ENCODE measurements at regions not wholly inside any gene's neighbourhood (a gene's known extent, or its start where the extent isn't known, plus 50 kb on each side); places are given as distances from the start of the nearest gene placed in this dataset.
"Not testable (repeated sequence)": the region's sequence is repeated elsewhere in the genome, so short reads cannot be mapped to it uniquely, and the experiment has no call there.

GRCh38 chr13:65497265-65497664, 1732.9 kb downstream of the PCDH9 start:
- no peak for DNase-seq (ENCODE audit: low read depth)

DNA sequence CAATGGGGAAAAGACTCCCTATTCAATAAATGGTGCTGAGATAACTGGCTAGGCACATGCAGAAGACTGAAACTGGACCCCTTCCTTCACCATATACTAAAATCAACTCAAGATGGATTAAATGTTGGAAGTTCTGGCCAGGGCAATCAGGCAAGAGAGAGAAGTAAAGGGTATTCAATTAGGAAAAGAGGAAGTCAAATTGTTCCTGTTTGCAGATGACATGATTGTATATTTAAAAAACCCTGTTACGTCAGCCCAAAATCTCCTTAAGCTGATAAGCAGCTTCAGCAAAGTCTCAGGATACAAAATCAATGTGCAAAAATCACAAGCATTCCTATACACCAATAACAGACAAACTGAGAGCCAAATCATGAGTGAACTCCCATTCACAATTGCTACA, 1739.4 kb downstream of the PCDH9 start:
- not testable (repeated sequence) for DNase-seq (ENCODE audit: low read depth)

- no peak for DNase-seq (ENCODE audit: low read depth)
Observed at GRCh38 chr13:65488606-65489005, 1741.5 kb downstream of the PCDH9 start.

- no peak for DNase-seq (ENCODE audit: low read depth)
Observed at GRCh38 chr13:65479692-65480091, 1750.4 kb downstream of the PCDH9 start.

GRCh38 chr13:65473196-65473595, 1756.9 kb downstream of the PCDH9 start:
- DNase-seq (ENCODE audit: low read depth): no peak

- DNase-seq (ENCODE audit: low read depth): no peak
Observed at GRCh38 chr13:65472336-65472735, 1757.8 kb downstream of the PCDH9 start.

- DNase-seq (ENCODE audit: low read depth): no peak
Observed at GRCh38 chr13:65470781-65471180, 1759.4 kb downstream of the PCDH9 start.

GRCh38 chr13:65468628-65469027, 1761.5 kb downstream of the PCDH9 start:
- no peak for DNase-seq (ENCODE audit: low read depth)

GRCh38 chr13:65461590-65461989, 1768.5 kb downstream of the PCDH9 start:
- DNase-seq (ENCODE audit: low read depth): peak; percentile 10

GRCh38 chr13:65460136-65460535, 1770.0 kb downstream of the PCDH9 start:
- DNase-seq (ENCODE audit: low read depth): no peak

DNA sequence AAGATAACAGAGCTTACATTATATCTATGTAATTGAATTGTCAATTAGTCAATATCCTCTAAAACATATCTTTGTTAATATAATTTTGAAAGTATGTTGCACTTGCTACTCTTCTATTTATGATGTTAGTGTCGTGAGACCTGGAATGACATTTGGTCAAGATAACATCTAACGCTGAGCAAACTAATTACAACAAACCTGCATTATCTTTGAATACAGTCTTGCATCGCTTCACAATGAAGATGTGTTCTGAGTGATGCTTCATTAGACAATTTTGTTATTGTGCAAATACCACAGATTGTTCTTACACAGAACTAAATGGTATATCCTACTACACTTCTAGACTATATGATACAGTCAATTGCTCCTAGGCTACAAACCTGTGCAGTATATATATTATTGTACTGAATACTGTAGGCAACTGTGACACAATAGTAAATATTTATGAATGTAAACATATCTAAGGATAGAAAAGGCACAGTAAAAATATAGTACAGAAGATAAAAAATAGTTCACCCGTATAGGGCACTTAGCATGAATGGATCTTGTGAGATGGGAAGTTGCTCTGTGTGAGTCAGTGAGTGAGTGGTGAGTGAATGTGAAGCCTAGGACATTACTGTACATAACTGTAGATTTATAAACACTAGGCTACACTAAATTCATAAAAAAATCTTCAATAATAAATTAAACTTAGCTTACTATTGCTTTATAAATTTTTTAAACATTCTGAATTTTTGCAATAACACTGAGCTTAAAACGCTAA, 1773.8 kb downstream of the PCDH9 start:
- DNase-seq (ENCODE audit: low read depth): no peak

GRCh38 chr13:65454403-65454802, 1775.7 kb downstream of the PCDH9 start:
- no peak for DNase-seq (ENCODE audit: low read depth)

GRCh38 chr13:65453982-65454381, 1776.2 kb downstream of the PCDH9 start:
- no peak for DNase-seq (ENCODE audit: low read depth)

DNA sequence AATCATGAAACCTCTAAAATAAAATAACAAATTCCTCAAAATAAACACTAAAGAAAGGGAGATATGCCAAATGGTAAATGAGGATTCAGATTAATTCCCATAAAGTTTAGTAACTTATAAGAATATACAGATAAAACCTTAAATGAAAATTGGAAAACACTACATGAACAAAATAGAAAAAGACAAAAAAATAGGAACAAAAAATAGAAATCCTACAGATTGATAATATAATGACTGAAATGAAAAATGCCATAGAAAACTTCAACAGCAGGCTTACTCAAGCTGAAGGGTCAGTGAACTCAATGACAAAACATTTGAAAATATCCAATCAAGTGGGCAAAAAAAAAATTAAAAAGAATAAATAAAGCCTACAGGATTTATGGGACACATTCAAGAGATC, 1784.8 kb downstream of the PCDH9 start:
- DNase-seq (ENCODE audit: low read depth): no peak

DNA sequence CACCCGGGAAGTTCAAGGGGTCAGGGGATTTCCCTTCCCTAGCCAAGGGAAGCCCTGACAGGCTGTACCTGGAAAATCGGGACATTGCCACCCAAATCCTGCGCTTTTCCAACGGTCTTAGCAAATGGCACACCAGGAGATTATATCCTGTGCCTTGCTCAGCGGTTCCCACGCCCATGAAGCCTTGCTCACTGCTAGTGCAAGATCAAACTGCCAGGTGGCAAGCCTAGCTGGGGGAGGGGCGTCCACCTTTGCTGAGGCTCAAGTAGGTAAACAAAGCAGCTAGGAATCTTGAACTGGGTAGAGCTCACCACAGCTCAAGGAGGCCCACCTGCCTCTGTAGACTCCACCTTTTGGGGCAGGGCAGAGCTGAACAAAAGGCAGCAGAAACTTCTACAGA, 1794.5 kb downstream of the PCDH9 start:
- DNase-seq (ENCODE audit: low read depth): no peak

DNA sequence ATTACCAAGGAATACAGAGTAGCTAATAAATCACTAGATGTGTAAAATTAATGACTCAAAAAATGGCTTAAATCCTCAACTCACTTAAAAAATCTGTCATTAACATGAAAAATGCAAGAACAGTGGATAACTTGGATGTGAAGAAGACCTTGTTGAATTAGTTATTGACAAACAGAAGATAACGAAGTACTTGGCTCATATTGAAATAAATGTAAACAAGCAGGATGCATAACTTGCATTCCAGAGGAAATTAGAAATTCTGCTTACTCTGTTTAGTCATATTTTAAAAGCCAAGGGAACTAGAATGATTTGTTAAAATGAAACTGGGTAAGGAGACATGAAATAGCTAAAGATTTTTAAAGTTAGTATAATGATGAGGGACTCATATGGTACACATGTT, 1812.2 kb downstream of the PCDH9 start:
- no peak for DNase-seq (ENCODE audit: low read depth)

DNA sequence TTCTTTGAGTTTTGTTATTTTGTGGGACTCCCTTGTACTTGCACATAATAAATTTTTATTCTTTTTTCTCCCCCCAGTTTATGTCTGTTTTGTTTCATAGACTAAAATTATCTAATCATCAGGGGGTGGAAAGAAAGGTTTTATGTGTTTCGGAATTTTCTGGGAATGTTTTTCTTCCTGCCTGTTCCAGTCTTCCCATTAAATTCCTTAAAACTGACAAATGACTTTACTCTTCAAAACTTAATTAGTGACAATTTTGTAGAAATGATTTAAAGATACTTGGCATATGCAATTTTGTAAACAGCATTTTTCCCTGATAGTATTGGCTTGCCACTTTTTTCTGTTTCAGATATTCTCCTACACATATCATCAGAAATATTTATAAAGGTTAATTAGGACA, 1813.4 kb downstream of the PCDH9 start:
- DNase-seq (ENCODE audit: low read depth): no peak

DNA sequence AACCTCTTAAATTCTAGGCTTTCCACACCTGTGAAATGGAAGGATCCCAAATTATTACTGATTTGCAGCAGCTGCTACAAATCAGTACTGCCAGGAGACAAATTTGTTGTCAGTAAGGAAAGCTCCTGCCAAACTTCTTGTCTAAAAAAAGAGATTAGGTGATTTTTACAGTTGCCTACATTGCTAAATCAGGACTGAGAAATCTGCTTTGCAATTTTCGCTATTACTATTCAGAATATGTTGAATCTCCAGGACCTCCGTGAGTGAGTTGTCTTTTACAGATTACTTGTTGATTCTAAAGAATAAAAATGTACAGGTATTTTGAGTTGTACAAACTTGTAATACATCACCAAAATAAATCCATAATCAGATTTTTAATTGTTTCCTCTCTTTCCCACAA, 1815.9 kb downstream of the PCDH9 start:
- no peak for DNase-seq (ENCODE audit: low read depth)

DNA sequence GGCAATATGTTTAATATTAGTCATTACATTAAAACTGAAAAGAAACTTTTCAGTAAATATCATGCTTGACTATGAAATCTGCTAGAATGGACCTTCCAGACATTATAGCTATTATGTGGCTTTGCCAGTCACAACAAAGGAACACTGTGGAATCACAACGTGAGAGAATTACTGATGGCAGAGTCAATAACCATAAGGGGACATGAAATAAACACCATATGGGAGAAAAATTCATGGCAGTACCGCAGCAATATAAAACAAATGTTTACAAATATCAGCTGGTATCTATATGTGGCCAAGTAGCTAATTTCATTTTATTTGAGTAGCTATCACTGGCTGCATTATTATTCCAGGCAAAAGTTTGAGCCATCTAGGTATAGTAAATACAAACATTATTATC, 1818.6 kb downstream of the PCDH9 start:
- DNase-seq (ENCODE audit: low read depth): no peak

- no peak for DNase-seq (ENCODE audit: low read depth)
Observed at GRCh38 chr13:65410791-65411190, 1819.3 kb downstream of the PCDH9 start.

- no peak for DNase-seq (ENCODE audit: low read depth)
Observed at GRCh38 chr13:65401315-65401714, 1828.8 kb downstream of the PCDH9 start.

DNA sequence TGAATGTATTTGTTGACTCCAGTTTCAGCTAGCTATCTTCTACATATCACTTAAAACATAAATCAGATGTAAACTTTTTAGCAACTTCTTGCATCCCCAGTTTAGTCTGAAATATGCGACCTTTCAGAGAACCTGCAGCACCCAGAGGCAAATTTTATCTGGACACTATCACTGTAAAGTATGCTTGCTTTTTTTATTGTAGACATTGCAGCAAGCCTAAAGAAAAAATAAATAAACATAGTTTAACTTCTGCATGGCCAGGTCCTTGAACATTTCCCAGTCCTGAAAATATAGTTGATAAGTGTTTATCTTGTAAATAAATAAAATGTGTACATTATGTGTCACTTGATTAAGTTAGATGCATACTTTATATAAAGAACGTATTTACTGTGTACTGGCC, 1829.4 kb downstream of the PCDH9 start:
- DNase-seq (ENCODE audit: low read depth): no peak

GRCh38 chr13:65387743-65388347, 1842.3 kb downstream of the PCDH9 start:
- DNase-seq (ENCODE audit: low read depth): no peak

GRCh38 chr13:65378943-65379519, 1851.1 kb downstream of the PCDH9 start:
- no peak for DNase-seq (ENCODE audit: low read depth)
